HG03097 (cell line): ENCODE measurements at regions not wholly inside any gene's neighbourhood (a gene's known extent, or its start where the extent isn't known, plus 50 kb on each side); places are given as distances from the start of the nearest gene placed in this dataset.
A peak's percentile ranks its signal among the peaks of the same experiment; 100 is the strongest.

ENCODE experiments used
- ATAC-seq: cut with Tn5 transposase; IDR thresholded peaks from one replicate; pipeline ENCODE4 v1.9.1; 2021; ENCODE audit not compliant: unreplicated experiment, low FRiP score

- ATAC-seq = no peak
Measured at GRCh38 chr18:2310886-2311285, 260.4 kb downstream of the METTL4 start.

DNA sequence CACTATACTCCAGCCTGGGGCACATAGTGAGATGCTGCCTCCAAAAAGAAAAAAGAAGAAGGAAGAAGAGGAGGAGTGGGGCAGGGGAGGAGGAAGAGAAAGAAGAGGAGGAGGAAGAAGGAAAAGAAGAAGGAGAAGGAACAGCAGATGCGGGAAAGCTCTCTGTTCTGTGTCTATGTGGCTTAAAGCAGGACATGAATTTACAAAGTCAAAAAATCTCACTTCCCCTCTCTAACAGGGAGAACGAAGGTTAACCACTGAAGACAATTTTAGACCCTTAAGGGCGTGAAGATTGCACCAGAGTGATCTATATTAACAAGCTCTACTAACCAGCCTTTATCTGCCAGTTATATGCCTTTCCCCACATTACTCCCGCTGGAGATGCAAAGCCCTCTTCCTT, 258.9 kb downstream of the METTL4 start:
- ATAC-seq = peak; percentile 63

DNA sequence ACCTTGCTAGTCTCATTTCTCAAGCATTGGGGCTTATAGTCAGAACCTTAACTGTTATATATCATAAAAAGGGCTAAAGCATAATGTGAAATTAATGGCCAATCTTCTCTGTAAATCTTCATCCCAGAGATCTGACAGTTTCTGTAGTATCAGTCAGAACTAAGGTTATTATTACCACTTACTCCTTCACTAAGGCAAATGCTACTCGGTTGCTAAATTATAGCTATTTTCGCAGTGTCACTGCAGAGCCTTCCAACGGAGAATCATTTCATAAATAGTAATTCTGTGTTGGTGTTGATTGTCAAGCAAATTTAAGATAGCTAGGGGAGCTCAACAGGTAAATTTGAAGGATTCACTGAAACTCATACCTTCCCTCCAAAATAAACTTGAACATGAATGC, 258.0 kb downstream of the METTL4 start:
- no peak for ATAC-seq

DNA sequence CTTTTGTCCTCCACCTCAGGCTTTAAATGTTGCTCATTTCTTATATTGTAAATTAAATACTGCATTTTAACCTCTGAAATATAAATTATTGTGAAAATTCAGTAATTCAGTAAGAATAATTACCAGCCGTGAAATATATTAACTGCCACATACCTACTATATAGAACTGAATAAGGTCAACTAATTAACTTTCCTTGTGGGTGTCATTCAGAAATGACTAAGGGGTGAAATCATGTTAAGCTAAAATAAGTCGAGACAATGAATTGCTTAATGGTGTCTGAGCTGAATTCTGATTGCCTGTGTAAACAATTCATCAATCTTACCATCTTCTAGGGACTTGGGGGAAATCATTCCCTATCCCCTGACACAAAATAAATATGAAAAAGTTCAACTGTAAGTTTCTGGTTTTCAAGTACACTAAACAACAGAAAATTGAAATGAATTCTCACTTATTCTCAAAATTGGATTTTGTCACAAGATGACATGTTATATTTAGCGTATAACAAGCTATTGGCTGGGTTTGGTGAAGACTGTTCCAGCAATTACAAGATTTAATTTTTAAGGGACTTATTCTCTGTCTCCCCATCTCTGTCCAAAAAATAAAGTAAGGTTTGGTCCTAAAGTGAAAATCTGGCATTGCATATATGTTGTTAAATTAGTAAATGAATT, 255.1 kb downstream of the METTL4 start:
- no peak for ATAC-seq

DNA sequence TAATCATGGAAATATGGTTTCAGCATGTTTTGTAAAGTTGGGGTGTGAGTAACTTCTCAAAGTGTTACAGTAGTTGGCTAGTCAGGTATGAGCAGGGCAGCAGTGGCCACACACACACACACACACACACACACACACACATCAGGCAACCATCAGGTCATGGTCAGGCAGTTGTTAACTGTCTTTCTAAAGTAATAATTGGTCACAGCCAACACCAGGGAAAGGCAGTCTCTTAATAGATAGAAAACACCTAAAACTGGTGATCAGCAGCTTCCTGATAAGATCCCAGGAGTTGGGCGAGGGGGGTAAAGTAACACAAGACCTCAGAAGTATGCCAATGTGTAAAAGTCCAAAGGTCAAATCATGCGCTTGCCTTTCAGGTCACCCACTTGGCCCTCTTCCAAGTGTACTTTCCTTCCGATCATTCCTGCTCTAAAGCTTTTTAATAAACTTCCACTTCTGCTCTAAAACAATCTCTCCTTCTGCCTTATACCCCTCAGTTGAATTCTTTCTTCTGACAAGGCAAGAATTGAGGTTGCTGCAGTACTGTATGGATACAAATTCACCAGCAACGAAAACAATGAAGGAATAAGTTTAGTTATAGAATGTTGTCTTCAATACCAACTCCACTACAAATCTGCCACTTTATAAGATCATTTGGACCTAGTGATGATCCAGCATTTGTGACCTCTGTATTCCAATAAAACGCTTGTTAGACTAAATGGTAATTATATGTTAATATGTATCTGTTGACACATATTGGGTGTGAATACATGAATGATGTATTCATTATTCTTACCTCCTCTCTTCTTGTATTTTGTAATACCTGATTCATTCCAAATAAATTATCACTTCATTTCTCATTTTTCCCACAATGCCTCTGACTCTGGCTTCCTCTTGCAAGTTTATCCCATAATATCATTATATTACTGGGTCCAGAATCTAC, 254.3 kb downstream of the METTL4 start:
- ATAC-seq = no peak

GRCh38 chr18:2324459-2324858, 246.8 kb downstream of the METTL4 start:
- ATAC-seq = no peak

DNA sequence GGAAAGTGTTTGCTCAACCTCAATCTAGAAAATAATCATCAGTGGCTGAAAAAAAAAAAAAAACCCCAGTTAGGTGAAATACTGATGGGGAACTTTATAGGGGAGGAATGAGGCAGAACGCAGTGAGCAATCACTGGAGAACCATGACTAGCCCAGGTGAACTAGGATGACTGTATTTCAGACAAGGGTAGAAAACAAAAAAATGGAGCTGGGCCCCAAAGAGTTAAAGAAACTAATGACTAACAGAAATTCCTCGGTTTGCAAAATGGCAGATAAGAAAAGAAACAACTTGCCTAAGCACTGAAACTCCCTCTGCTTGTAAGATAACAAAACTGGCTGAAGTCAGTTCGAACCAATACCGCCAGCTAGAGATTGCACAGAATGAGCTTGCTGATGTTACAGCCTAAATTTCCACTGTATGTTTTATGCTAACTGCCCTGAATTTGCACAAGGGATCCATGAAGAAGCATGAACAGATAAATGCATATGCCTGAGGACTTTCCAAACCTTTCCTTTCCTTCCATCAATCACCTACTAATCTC, 245.9 kb downstream of the METTL4 start:
- no peak for ATAC-seq

DNA sequence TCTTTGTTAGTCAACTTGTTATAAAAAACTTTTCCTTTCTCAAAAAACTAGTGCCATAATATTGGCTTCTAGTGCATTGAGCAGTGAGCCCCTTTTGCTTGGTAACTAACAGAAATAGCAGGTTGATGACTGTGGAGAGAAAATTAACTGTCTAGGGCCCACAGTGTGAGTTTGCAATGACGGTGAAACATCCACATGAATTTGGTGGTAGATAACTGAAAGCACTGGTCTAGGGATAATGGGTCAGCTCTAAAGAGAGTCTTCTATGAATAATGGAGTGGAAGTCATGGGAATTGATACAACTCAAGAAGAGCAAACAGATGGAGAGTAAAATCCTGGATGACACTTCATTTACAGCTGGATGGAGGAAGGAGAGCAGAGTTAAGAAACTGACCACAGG, 245.4 kb downstream of the METTL4 start:
- no peak for ATAC-seq

GRCh38 chr18:2326999-2327398, 244.3 kb downstream of the METTL4 start:
- no peak for ATAC-seq

GRCh38 chr18:2330764-2331163, 240.5 kb downstream of the METTL4 start:
- ATAC-seq = no peak

- ATAC-seq = no peak
Measured at GRCh38 chr18:2331491-2331890, 239.8 kb downstream of the METTL4 start.

DNA sequence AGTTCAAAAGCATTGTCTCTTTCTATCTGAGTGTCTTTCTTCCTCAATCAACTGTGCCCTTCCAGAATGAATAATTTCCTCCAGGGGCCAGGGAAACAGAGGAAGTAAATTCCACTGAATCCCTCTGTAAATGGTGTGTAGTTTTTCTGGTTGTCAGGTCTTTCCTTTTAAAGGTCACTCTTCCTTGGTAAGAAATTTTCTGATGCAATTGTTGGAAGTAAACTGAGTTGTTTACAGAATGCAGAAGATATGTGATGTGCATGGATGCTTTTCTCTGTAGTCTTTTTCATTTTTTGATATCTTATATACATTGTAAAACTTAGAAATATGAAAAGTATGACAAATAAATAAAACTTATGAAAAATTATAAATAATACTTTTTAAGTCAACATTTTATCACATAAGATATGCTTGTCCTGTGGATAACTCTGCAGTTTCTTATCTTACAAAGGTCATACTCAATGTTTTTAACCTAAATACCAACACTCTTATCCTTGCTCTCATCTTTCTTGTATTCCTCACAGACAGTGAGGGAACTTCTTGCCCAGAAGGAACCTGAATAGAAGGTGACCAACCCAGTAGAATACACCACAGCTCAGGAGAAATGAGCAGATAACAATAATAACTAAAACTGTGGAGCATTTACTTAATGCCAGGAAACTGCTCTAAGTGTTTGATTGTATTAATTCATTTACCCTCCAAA, 234.5 kb downstream of the METTL4 start:
- ATAC-seq = no peak

DNA sequence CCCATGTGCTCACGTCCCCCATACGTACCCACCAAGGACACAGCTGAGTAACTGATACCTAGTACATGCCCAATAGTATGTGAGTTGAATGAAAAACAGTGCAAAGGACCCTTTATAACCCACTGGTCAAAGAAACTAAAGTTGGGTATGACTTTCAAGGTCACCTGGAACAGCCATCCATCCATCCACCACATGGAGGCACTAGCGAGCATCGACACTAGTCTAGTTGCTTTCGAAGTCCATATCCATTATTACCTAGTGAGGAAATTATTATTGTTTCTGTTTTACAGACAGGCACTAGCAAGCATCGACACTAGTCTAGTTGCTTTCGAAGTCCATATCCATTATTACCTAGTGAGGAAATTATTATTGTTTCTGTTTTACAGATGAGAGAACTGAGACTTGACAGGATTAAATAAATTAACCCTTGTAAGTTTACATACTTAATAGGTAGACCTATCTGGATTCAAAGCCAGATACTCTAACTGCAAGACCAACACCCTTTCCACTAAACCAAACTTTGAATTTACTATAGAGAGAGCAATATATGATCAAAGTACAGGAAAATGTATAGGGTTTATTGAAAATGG, 233.7 kb downstream of the METTL4 start:
- ATAC-seq = no peak

DNA sequence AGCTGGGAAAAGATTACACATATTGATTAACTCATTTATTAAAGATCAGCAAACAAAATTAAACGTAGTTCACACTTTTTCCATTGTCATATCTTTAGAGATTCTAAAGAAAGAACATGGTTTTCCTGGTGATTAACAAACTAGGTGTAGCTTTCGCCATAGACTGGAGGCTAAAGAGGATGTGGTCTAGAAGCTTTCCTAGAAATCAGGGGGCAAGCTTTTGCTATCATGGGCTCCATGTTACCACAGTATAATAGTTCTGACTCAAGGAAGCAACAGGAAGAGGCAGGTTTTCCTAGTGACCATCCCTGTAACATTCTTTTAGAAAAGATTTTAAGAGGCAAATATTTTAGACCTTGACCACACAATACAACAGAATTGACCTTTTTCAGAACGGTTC, 232.7 kb downstream of the METTL4 start:
- no peak for ATAC-seq

GRCh38 chr18:2340335-2340734, 231.0 kb downstream of the METTL4 start:
- no peak for ATAC-seq

DNA sequence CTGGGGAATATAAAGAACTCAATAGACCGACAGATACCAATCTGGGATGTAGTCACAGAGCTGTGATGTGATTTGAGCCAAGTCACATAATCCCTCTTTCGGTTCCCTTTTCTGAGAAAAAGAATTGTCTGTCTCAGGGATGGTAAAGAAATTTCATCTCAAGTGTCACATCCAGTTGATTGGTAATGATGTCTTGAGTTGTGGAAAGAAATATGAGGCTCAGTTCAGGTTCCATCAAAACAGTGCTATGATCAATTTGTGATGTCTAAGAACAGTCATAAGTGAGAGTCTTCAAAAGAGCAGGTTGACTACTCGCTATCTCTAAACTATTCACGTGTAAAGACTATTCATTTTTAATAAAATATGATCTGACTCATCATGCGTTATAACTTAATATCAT, 223.3 kb downstream of the METTL4 start:
- no peak for ATAC-seq

- ATAC-seq = no peak
Measured at GRCh38 chr18:2351126-2351850, 220.0 kb downstream of the METTL4 start.

GRCh38 chr18:2354292-2354691, 217.0 kb downstream of the METTL4 start:
- ATAC-seq = peak; percentile 73

DNA sequence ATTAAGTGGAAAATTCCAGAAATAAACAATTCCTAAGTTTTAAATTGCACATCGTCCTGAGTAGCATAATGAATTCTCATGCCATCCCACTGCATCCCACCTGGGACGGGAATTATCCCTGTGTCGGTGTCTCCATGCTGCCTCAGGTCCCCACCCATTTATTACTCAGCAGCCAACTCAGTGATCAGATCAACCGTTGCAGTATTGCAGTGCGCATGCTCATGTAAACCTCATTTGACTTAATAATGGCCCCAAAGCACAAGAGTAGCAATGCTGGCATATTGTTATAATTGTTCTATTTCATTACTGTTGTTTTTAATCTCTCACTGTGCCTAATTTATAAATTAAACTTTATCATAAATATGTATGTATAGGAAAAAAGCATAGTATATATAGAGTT, 214.4 kb downstream of the METTL4 start:
- ATAC-seq = no peak

- ATAC-seq = no peak
Measured at GRCh38 chr18:2360861-2361260, 210.4 kb downstream of the METTL4 start.
